GM20000 (cell line): ENCODE measurements at regions not wholly inside any gene's neighbourhood (a gene's known extent, or its start where the extent isn't known, plus 50 kb on each side); places are given as distances from the start of the nearest gene placed in this dataset.

ENCODE experiments used
- DNase-seq: peaks from one replicate; pipeline ENCODE4 v3.0.0; 2012; ENCODE audit warnings: low spot score
- CTCF ChIP-seq: IDR thresholded peaks from 2 replicates; pipeline ENCODE4 v1.5.1; 2012; ENCODE audit warnings: mild to moderate bottlenecking, control low read depth; ENCODE audit errors: extremely low read depth, missing control alignments

GRCh38 chr1:2930913-2931723, 90.1 kb upstream of the ACTRT2 start:
- no peak for TF ChIP-seq CTCF
- DNase-seq = no peak

- TF ChIP-seq CTCF = no peak
- no peak for DNase-seq
These were observed 89.4 kb upstream of the ACTRT2 start for GRCh38 chr1:2931724-2932401.

GRCh38 chr1:2932671-2933350, 88.5 kb upstream of the ACTRT2 start:
- no peak for TF ChIP-seq CTCF
- DNase-seq = no peak

DNA sequence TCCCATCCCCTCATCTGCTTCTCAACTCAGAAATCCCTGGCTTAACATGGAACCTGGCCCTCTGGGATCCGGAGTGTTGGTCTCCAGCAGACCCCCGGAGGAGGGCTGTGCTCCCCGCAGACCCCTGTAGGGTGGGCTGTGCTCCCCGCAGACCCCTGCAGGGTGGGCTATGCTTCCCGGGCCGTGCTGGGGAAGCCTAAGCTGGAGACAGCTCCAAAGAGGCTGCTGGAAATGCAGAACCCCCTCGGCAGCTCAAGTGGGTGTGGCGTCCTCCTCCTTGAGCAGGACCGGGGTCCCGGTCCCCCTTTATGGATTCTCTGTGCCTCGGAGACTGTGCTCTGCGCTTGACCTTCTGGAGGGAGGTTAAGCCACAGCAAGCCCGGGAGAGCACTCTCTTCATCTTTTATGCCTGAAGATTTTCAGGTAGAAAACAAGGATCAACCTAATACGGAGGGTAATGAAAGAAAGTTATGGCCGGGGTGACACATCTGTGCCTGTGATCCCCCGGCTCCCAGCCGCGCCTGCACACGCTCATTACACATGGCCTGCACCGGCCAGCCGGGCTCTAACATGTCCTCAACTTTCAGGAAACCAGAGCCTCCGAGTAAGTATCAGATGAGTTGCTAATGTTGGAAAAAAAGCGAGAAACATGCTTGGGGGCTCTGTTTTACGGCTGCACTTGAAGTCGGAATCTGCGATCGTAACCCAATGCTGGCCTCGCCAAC, 87.7 kb upstream of the ACTRT2 start:
- no peak for DNase-seq
- no peak for TF ChIP-seq CTCF

- DNase-seq = no peak
- no peak for TF ChIP-seq CTCF
These were observed 87.1 kb upstream of the ACTRT2 start for GRCh38 chr1:2934156-2934540.

DNA sequence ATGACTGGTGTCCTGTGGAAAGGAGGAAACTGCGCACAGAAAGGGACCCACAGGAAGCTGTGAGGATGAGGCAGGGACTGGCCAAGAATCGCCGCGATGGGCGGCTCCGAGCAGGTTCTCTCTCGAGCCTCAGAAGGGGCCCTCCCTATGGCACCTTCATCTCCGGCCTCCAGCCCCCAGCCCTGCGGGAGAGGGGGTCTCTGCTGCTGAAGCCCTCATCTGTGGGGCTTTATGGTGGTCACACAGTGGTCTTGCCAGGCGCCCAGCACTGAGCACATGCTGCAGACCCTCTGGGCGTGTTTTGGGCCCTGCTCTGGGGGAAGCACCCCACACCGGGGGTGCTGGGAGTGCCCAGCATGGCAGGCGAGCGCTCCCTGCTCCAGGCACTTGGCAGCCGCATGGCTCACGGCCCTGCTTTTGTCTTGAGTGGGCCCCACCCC, 86.6 kb upstream of the ACTRT2 start:
- TF ChIP-seq CTCF = no peak
- no peak for DNase-seq

- no peak for DNase-seq
- TF ChIP-seq CTCF = no peak
These were observed 86.1 kb upstream of the ACTRT2 start for GRCh38 chr1:2935184-2935583.
